ENCODE measurements at regions not wholly inside any gene's neighbourhood (a gene's known extent, or its start where the extent isn't known, plus 50 kb on each side); places are given as distances from the start of the nearest gene placed in this dataset.

DNA sequence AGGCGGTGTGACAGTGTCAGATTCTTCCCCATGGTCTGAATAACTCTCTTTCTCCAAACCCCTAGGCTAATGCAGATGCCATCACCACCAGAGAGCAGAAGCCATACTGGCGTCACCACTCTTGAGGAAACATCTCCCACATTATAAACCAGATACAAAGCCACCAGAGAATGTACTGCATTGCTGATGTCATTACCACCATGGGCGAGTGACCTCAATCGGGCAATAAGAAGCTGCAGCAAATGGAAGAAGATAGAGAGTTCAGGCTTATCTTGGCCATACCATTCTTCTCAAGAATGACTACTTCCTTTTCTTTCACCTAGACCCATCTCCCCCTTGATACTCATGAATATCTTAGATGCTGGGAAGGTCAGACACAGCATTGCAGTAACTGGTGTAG, 1157.2 kb downstream of the TMEM121 start:
- Histone ChIP-seq H2AFZ (ENCODE audit: low read length) (no peak overlapping the region), H3K36me3 (replicated peaks in 1 of 2; ENCODE audit: control insufficient read depth in 1 of 2, insufficient read depth in 2 of 2, low read length in 2 of 2) (no peaks in the 10 kb centered on the region), H3K4me3 (replicated peaks in 1 of 3; ENCODE audit: insufficient read depth in 1 of 3, low read depth in 2 of 3, low read length in 3 of 3) (no peak overlapping the region), H4K20me1 (ENCODE audit: insufficient read depth, low read length) (no peaks in the 10 kb centered on the region), H3K79me2 (ENCODE audit: insufficient read depth, low read length) (no peaks in the 10 kb centered on the region), H3K27ac (ENCODE audit: extremely low read length, insufficient read depth, low read length) (no peak overlapping the region), H3K9me3 (ENCODE audit: low read length) (no peaks in the 10 kb centered on the region), H3K27me3 (ENCODE audit: control insufficient read depth in 1 of 2, insufficient read depth in 2 of 2, low read length in 2 of 2) (no peaks in the 10 kb centered on the region), H3K4me2 (ENCODE audit: low read depth, low read length) (no peak overlapping the region), H3K9ac (ENCODE audit: insufficient read depth, low read depth, low read length) (no peak overlapping the region), H3K4me1 (ENCODE audit: insufficient read depth, low read length) (no peaks in the 10 kb centered on the region)
- TF ChIP-seq ZNF605 (CRISPR knock-in tag; IDR thresholded peaks at IDR 0.05) = no peak
- WGBS (ENCODE audit: low lambda C conversion rate) = 11% methylated on average over 4 of the region's 4 CpGs
- DNase-seq (ENCODE audit: low spot score) (no peak), FAIRE-seq (no peak), ATAC-seq (no peak)
- in situ Hi-C loops (cut with HindIII; ENCODE audit: extremely low pct_ligation_motif_present, low pct_unique_long_range_greater_than_20kb) (no loop called here), intact Hi-C loops (cut with micrococcal nuclease; ENCODE audit: unreplicated experiment) (no loop called here)
- POLR2A ChIA-PET = no interaction called here
- CTCF ChIA-PET (ENCODE audit: low intra/inter-chr PET ratio, low total read pairs) = no interaction called here
- BruUV-seq (replicated peaks) = no TSS peak

DNA sequence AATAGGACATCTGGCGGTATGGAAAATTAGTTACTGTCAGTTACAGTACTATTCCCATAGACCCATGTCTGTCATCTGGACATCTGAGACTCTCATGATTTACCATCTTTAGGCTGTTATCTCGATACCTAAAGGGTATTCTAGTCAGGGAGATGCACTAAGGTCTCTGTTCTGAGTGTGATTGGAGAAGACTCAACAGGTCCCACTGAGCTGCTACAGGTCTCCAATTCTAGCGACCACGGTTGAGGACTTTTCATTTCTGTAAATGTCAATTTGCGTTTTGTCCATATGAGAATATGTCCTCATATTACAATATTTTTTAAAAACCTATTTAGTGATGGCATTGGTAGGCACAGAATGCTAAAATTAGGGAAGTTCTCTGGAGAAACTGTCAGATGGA, 1160.2 kb downstream of the TMEM121 start:
- H2AFZ ChIP-seq (ENCODE audit: low read length) = no peak overlapping the region
- in situ Hi-C loops (cut with HindIII; ENCODE audit: extremely low pct_ligation_motif_present, low pct_unique_long_range_greater_than_20kb) = no loop called here

More for the DNA sequence above, 1160.2 kb downstream of the TMEM121 start:
- WGBS (ENCODE audit: low lambda C conversion rate) = 19% methylated on average over 5 of the region's 5 CpGs
- DNase-seq (ENCODE audit: low spot score) (no peak), ATAC-seq (no peak), FAIRE-seq (no peak)
- H4K20me1 ChIP-seq (ENCODE audit: insufficient read depth, low read length) = no peaks in the 10 kb centered on the region
- H3K9me3 ChIP-seq (ENCODE audit: low read length) = peaks cover 4% of the 10 kb centered on the region; the same call in 1 of the 2 replicates
- POLR2A ChIA-PET = no interaction called here
- H3K4me3 ChIP-seq (replicated peaks in 1 of 3; ENCODE audit: insufficient read depth in 1 of 3, low read depth in 2 of 3, low read length in 3 of 3) = no peak overlapping the region
- no peaks in the 10 kb centered on the region for H3K36me3 ChIP-seq (replicated peaks in 1 of 2; ENCODE audit: control insufficient read depth in 1 of 2, insufficient read depth in 2 of 2, low read length in 2 of 2)
- no TSS peak for BruUV-seq (replicated peaks)
- no peak overlapping the region for H3K4me2 ChIP-seq (ENCODE audit: low read depth, low read length)
- H3K4me1 ChIP-seq (ENCODE audit: insufficient read depth, low read length) = no peaks in the 10 kb centered on the region
- H3K9ac ChIP-seq (ENCODE audit: insufficient read depth, low read depth, low read length) = no peak overlapping the region
- H3K79me2 ChIP-seq (ENCODE audit: insufficient read depth, low read length) = no peaks in the 10 kb centered on the region
- CTCF ChIA-PET (ENCODE audit: low intra/inter-chr PET ratio, low total read pairs) = no interaction called here
- no peak overlapping the region for H3K27ac ChIP-seq (ENCODE audit: extremely low read length, insufficient read depth, low read length)
- TF ChIP-seq ZNF891 (CRISPR knock-in tag; IDR thresholded peaks at IDR 0.05) (no peak), KAT2B (IDR thresholded peaks at IDR 0.05; ENCODE audit: borderline replicate concordance, low read depth, low read length) (no peak), ZNF678 (CRISPR knock-in tag; IDR thresholded peaks at IDR 0.05) (no peak), ZBTB21 (CRISPR knock-in tag; IDR thresholded peaks at IDR 0.05) (no peak)
- H3K27me3 ChIP-seq (ENCODE audit: control insufficient read depth in 1 of 2, insufficient read depth in 2 of 2, low read length in 2 of 2) = no peaks in the 10 kb centered on the region
- intact Hi-C loops (cut with micrococcal nuclease; ENCODE audit: unreplicated experiment) = no loop called here

Data from HepG2 (cell line).